ENCODE measurements at regions not wholly inside any gene's neighbourhood (a gene's known extent, or its start where the extent isn't known, plus 50 kb on each side); places are given as distances from the start of the nearest gene placed in this dataset.

- no peak for TF ChIP-seq POLR2A (IDR thresholded peaks at IDR 0.05)
- TF ChIP-seq POLR2AphosphoS5 (IDR thresholded peaks at IDR 0.05): no peak
- no peak for TF ChIP-seq EP300 (IDR thresholded peaks at IDR 0.05)
Observed at GRCh38 chr9:11595756-11596155, 983.0 kb upstream of the PTPRD start.

Data from suprapubic skin (tissue), 4 donors.